CD14-positive monocyte (primary cell): ENCODE measurements at regions not wholly inside any gene's neighbourhood (a gene's known extent, or its start where the extent isn't known, plus 50 kb on each side); places are given as distances from the start of the nearest gene placed in this dataset.
A peak's percentile ranks its signal among the peaks of the same experiment; 100 is the strongest.
"Not testable (repeated sequence)": the region's sequence is repeated elsewhere in the genome, so short reads cannot be mapped to it uniquely, and the experiment has no call there.

Experiments used
- DNase-seq, 3 donors: peaks; one replicate each; pipeline ENCODE4 v3.0.0-alpha.2; 2011 to 2022
- H2AFZ ChIP-seq: 2 replicates; pipeline ENCODE4 v1.6.0; 2012; ENCODE audit warnings: mild to moderate bottlenecking, low read depth, low read length, inconsistent platforms; ENCODE audit not compliant: insufficient read depth, poor library complexity, severe bottlenecking
- H3K27ac ChIP-seq, 2 donors: 1 replicate in 1 of 2; 2 replicates in 1 of 2; pipeline ENCODE4 v1.5.1; 2012 to 2013; ENCODE audit warnings: low read length in 2 of 2, control low read depth in 1 of 2, inconsistent platforms in 1 of 2, low read depth in 1 of 2, mild to moderate bottlenecking in 1 of 2
- H3K27me3 ChIP-seq, 2 donors: one replicate each; pipeline versions ENCODE4 v1.6.0 to v1.6.1; 2011 to 2013; ENCODE audit warnings: low read length in 2 of 2; ENCODE audit not compliant: control insufficient read depth in 2 of 2, insufficient read depth in 2 of 2
- H3K36me3 ChIP-seq, 2 donors: replicated peaks in 1 of 2; 1 replicate in 1 of 2; 2 replicates in 1 of 2; pipeline versions ENCODE4 v1.5.1 to v1.6.1; 2012 to 2013; ENCODE audit warnings: low read length in 2 of 2, control low read depth in 1 of 2, inconsistent platforms in 1 of 2, mild to moderate bottlenecking in 1 of 2; ENCODE audit not compliant: insufficient read depth in 2 of 2, control insufficient read depth in 1 of 2
- H3K4me1 ChIP-seq, 2 donors: 1 replicate in 1 of 2; 2 replicates in 1 of 2; pipeline versions ENCODE4 v1.5.1 to v1.6.1; 2012 to 2013; ENCODE audit warnings: low read length in 2 of 2, control low read depth in 1 of 2, inconsistent platforms in 1 of 2, mild to moderate bottlenecking in 1 of 2, moderate library complexity in 1 of 2; ENCODE audit not compliant: insufficient read depth in 2 of 2, control insufficient read depth in 1 of 2
- H3K4me2 ChIP-seq: replicated peaks from 2 replicates; pipeline ENCODE3; 2012; ENCODE audit warnings: low read length, moderate library complexity, mild to moderate bottlenecking; ENCODE audit not compliant: poor library complexity, severe bottlenecking; ENCODE audit errors: extremely low read depth
- H3K4me3 ChIP-seq, 3 experiments: fragments of 200-600 bp in 1 of 3; sonication (generic) in 1 of 3; replicated peaks in 1 of 3; 1 replicate in 2 of 3; 2 replicates in 1 of 3; pipeline ENCODE4 v1.5.1; 2011 to 2013; ENCODE audit warnings: low read length in 3 of 3, mild to moderate bottlenecking in 3 of 3, control low read depth in 2 of 3, low read depth in 2 of 3, inconsistent platforms in 1 of 3, moderate library complexity in 1 of 3
- H3K79me2 ChIP-seq: 2 replicates; pipeline ENCODE4 v1.6.0; 2012; ENCODE audit warnings: mild to moderate bottlenecking, control low read depth, inconsistent platforms, low read length, moderate library complexity; ENCODE audit not compliant: insufficient read depth
- H3K9ac ChIP-seq: 2 replicates; pipeline ENCODE4 v1.6.0; 2017; ENCODE audit warnings: low read length, mild to moderate bottlenecking; ENCODE audit not compliant: insufficient read depth, poor library complexity, severe bottlenecking
- H3K9me3 ChIP-seq, 2 donors: replicated peaks in 1 of 2; 1 replicate in 1 of 2; 2 replicates in 1 of 2; pipeline versions ENCODE4 v1.5.1 to v1.6.1; 2012 to 2013; ENCODE audit warnings: low read length in 2 of 2, control low read depth in 1 of 2; ENCODE audit not compliant: control insufficient read depth in 1 of 2, insufficient read depth in 1 of 2
- H4K20me1 ChIP-seq: 2 replicates; pipeline ENCODE4 v1.6.0; 2012; ENCODE audit warnings: mild to moderate bottlenecking, low read length, control low read depth, moderate library complexity; ENCODE audit not compliant: insufficient read depth
- H3K27ac Mint-ChIP-seq, 7 donors: one replicate each; pipeline ENCODE4 v1.8.0; 2020; ENCODE audit warnings: mild to moderate bottlenecking in 7 of 7, mixed read lengths in 7 of 7, moderate library complexity in 6 of 7, inconsistent platforms in 2 of 7
- H3K27me3 Mint-ChIP-seq, 3 donors: one replicate each; pipeline ENCODE4 v1.8.0; 2021 to 2022; ENCODE audit warnings: low read depth in 3 of 3, mild to moderate bottlenecking in 3 of 3, mixed read lengths in 3 of 3, moderate library complexity in 3 of 3, inconsistent platforms in 1 of 3
- H3K36me3 Mint-ChIP-seq, 2 donors: one replicate each; pipeline ENCODE4 v1.8.0; 2020; ENCODE audit warnings: mixed read lengths in 2 of 2, inconsistent platforms in 1 of 2, mild to moderate bottlenecking in 1 of 2
- H3K4me1 Mint-ChIP-seq: one replicate; pipeline ENCODE4 v1.8.0; 2020; ENCODE audit warnings: mild to moderate bottlenecking, mixed read lengths
- H3K4me3 Mint-ChIP-seq, 2 donors: one replicate each; pipeline ENCODE4 v1.8.0; 2020; ENCODE audit warnings: mild to moderate bottlenecking in 2 of 2, mixed read lengths in 2 of 2, moderate library complexity in 1 of 2
- H3K9me3 Mint-ChIP-seq, 7 donors: one replicate each; pipeline ENCODE4 v1.8.0; 2020 to 2022; ENCODE audit warnings: mixed read lengths in 7 of 7, mild to moderate bottlenecking in 6 of 7, moderate library complexity in 6 of 7, inconsistent platforms in 2 of 7
- WGBS: methylation state at CpG from one replicate; pipeline ENCODE4 v1.1.5; 2013; ENCODE audit warnings: missing lambda C conversion rate; ENCODE audit not compliant: insufficient coverage; 5-methylcytosine and 5-hydroxymethylcytosine counted together
- intact Hi-C, 2 donors: fragments of 100-400 bp; cut with micrococcal nuclease; formaldehyde crosslinking; loops; one replicate each; pipeline versions ENCODE4 v1.15.0 to v1.15.1; 2023

- H3K9ac ChIP-seq, H3K4me3 Mint-ChIP-seq, H3K79me2 ChIP-seq, H2AFZ ChIP-seq, H3K36me3 Mint-ChIP-seq, H3K27me3 ChIP-seq, H3K27ac ChIP-seq, H4K20me1 ChIP-seq, H3K36me3 ChIP-seq, H3K4me2 ChIP-seq, H3K27me3 Mint-ChIP-seq, H3K9me3 Mint-ChIP-seq, H3K9me3 ChIP-seq, intact Hi-C loops, DNase-seq, H3K4me1 Mint-ChIP-seq, H3K4me3 ChIP-seq: not testable (repeated sequence)
- H3K27ac Mint-ChIP-seq = peak overlapping the region in 2 of 7 donors; percentile 25 to 31
- peaks cover 5 to 13% of the 10 kb centered on the region in 2 donors for H3K4me1 ChIP-seq
- WGBS = no CpG with 5 or more reads among the region's 4 CpGs
Observed at GRCh38 chr9:42435715-42436342, 252.4 kb downstream of the SPATA31A6 start.

DNA sequence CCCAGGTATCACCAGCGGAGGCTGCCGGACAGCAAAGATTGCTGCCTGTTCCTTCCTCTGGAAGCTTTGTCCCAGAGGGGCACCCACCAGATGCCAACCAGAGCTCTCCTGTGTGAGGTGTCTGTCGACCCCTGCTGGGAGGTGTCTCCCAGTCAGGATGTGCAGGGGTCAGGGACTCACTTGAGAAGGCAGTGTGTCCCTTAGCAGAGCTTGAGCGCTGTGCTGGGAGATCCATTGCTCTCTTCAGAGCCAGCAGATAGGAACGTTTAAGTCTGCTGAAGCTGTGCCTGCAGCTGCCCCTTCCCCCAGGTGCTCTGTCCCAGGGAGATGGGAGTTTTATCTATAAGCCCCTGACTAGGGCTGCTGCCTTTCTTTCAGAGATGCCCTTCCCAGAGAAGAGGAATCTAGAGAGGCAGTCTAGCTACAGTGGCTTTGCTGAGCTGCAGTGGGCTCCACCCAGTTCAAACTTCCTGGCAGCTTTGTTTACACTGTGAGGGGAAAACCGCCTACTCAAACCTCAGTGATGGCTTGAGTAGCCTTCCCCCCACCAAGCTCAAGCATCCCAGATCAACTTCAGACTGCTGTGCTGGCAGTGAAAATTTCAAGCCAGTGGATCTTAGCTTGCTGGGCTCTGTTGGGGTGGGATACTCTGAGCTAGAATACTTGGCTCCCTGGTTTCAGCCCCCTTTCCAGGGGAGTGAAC lies 253.7 kb downstream of the SPATA31A6 start:
- H3K4me3 ChIP-seq, H3K4me3 Mint-ChIP-seq, H3K4me2 ChIP-seq, H3K27ac ChIP-seq, H4K20me1 ChIP-seq, H3K9ac ChIP-seq, DNase-seq, H3K4me1 ChIP-seq, H3K27me3 ChIP-seq, H3K9me3 ChIP-seq, H3K36me3 Mint-ChIP-seq, H3K9me3 Mint-ChIP-seq, H3K27me3 Mint-ChIP-seq, H3K27ac Mint-ChIP-seq, H3K36me3 ChIP-seq, H2AFZ ChIP-seq, intact Hi-C loops, H3K79me2 ChIP-seq, H3K4me1 Mint-ChIP-seq: not testable (repeated sequence)
- WGBS = 100% methylated on average over 1 of the region's 6 CpGs

- H3K4me2 ChIP-seq, H3K9me3 ChIP-seq, H3K27me3 Mint-ChIP-seq, H4K20me1 ChIP-seq, H3K36me3 Mint-ChIP-seq, H3K4me1 Mint-ChIP-seq, H3K27ac ChIP-seq, DNase-seq, H3K9ac ChIP-seq, intact Hi-C loops, H3K9me3 Mint-ChIP-seq, H3K4me3 Mint-ChIP-seq, H3K4me1 ChIP-seq, H3K79me2 ChIP-seq, H3K27me3 ChIP-seq, H3K27ac Mint-ChIP-seq, H2AFZ ChIP-seq, H3K36me3 ChIP-seq, H3K4me3 ChIP-seq: not testable (repeated sequence)
Observed at GRCh38 chr9:42442680-42443079, 259.2 kb downstream of the SPATA31A6 start.

- H3K4me3 ChIP-seq, H3K9me3 ChIP-seq, H3K9me3 Mint-ChIP-seq, H3K27me3 Mint-ChIP-seq, H3K4me2 ChIP-seq, H3K79me2 ChIP-seq, H3K36me3 ChIP-seq, H3K9ac ChIP-seq, H3K4me3 Mint-ChIP-seq, H3K36me3 Mint-ChIP-seq, H3K4me1 Mint-ChIP-seq, H3K27ac ChIP-seq, H4K20me1 ChIP-seq, H2AFZ ChIP-seq, H3K27me3 ChIP-seq, intact Hi-C loops, H3K4me1 ChIP-seq: not testable (repeated sequence)
- WGBS = no CpG with 5 or more reads among the region's 2 CpGs
- peak overlapping the region in 1 of 7 donors; percentile 60 for H3K27ac Mint-ChIP-seq
- DNase-seq = peak in 2 of 3 donors; percentile 38 to 54
Observed at GRCh38 chr9:42443414-42443813, 260.0 kb downstream of the SPATA31A6 start.
